ENCODE measurements at regions not wholly inside any gene's neighbourhood (a gene's known extent, or its start where the extent isn't known, plus 50 kb on each side); places are given as distances from the start of the nearest gene placed in this dataset.

DNA sequence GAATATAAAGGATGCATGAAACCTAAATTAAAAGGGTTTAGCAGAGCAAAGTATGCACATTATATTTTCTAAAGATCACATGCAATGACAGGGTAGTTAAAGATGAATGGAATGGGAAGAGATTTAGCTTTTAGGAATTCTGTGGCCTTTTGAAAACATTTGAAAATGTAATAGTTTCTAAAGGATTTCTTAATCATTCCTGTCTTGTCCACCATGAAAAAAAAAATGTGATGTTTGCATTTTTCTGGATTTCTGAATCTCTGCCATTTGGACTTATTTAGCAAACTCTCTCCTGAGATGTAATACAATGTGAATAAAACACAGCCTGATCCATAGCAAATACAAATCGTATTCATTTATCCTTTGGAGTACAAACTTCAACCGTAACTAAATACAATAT lies 126.6 kb upstream of the RAB11FIP2 start:
- no peak for DNase-seq

DNA sequence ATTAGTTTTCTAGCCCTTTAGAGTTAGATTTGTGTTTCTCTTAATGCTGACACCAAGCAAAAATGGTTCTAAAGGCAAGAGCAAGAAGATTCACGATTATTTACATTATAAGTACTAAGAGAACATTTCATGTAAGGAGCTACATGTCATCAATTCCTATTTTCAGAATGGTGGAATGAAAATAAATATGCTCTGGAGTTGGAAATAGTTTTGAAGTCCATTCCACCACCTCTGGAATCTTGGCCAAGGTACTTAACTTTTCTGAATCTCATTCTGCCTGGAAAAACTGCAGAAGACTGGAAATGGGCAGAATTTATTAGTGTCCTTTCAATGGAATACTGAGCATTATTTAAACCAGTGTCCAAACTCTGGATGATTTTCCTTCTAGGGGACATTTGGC lies 125.1 kb upstream of the RAB11FIP2 start:
- no peak for DNase-seq

GRCh38 chr10:118167056-118167700 lies 120.4 kb upstream of the RAB11FIP2 start:
- no peak for DNase-seq

DNA sequence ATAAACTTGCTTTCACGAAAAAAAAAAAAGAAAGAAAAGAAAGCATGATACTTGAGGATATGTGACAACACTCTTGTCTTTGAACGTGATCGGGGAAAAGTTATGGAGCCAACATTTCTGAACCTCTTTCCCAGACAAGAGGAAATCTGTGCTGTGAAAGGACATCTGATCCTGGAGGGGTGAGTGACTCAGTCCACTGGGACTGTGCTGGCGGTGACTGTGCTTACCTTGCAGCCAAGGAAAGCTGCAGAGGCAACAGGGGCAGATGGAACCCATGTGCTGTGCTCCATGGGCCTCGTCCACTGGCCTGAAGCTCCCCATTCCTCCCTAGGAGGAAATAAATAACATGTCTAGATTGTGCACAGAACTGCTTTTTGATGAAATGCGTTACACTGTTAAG lies 116.5 kb upstream of the RAB11FIP2 start:
- no peak for DNase-seq

- DNase-seq, result no peak
Measured at GRCh38 chr10:118161461-118162246, 114.9 kb upstream of the RAB11FIP2 start.

DNA sequence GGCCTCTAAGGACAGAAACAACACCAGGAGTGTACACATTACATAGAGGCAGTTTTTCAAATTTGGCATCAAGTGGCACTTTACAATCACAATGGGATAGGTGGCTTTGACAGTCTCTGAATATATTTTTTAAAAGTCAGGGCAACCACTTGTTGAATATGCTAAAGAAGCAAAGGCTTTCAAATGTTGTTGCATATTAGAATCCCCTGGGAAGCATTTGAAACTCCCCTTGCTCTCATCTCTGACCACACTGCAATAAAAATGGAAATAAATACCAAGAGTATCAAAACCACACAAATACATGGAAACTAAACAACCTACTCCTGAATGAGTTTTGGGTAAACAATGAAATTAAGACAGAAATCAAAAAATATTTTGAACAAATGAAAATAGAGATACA lies 106.5 kb upstream of the RAB11FIP2 start:
- DNase-seq, result no peak

- no peak for DNase-seq
Measured at GRCh38 chr10:118151461-118151860, 104.7 kb upstream of the RAB11FIP2 start.

DNA sequence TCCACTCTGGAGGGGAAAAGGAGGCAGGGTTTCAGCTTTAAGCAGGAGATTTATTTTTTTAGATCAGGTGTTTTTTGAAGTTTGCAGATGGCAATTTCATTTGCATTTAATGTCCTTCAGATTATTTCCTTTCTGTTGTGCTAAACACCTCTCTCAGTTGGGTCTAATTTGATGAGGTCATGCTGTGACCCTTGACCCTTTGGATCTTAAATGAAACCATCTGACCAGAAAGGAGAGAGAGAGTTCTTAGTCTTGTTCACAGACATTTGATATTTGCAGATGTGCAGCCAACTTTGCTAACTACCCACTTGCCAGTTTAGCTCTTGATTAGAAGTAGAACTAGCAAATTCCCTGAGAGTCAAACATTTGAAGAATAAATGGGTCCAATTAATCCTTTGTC lies 101.5 kb upstream of the RAB11FIP2 start:
- DNase-seq, result no peak

GRCh38 chr10:118145256-118145655 lies 98.5 kb upstream of the RAB11FIP2 start:
- DNase-seq, result no peak

- DNase-seq, result no peak
Measured at GRCh38 chr10:118141471-118141870, 94.7 kb upstream of the RAB11FIP2 start.

DNA sequence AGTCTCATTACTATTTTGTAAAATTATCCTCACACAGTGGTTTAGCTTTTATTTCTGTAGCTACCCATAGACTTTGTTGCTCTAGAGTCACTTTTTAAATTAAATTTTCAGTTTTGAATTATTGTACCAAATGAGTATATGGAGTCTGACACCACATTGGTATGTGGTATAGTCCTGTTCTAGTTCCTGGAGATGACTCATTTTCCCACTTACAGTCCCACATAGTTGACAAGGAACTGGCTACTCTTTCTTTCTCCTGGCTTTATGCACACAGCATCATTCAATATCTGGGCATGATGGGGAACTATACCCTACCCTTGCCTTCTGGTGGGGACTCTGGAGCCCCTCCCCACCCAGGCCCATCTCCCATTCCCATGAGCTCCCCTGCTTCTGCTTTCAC lies 92.6 kb upstream of the RAB11FIP2 start:
- DNase-seq, result no peak

GRCh38 chr10:118128675-118129074 lies 81.9 kb upstream of the RAB11FIP2 start:
- no peak for DNase-seq

DNA sequence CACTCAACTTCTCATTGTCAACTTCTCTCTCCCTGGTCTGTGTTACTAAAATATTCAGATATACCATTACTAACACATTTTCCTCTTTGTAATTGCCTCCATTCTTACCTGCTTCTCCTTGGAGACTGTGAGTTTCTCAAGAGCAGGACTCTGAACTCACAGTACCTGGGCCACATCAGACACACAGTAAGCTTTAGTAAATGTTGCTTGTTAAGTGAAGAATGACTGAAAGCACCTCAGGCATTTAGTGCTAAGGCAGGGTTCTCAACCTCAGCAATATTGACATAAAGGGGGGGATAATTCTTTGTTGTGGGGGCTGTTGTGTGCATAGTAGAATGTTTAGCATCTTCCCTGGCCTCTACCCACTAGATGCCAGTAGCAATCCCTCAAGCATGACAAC lies 72.0 kb upstream of the RAB11FIP2 start:
- no peak for DNase-seq

DNA sequence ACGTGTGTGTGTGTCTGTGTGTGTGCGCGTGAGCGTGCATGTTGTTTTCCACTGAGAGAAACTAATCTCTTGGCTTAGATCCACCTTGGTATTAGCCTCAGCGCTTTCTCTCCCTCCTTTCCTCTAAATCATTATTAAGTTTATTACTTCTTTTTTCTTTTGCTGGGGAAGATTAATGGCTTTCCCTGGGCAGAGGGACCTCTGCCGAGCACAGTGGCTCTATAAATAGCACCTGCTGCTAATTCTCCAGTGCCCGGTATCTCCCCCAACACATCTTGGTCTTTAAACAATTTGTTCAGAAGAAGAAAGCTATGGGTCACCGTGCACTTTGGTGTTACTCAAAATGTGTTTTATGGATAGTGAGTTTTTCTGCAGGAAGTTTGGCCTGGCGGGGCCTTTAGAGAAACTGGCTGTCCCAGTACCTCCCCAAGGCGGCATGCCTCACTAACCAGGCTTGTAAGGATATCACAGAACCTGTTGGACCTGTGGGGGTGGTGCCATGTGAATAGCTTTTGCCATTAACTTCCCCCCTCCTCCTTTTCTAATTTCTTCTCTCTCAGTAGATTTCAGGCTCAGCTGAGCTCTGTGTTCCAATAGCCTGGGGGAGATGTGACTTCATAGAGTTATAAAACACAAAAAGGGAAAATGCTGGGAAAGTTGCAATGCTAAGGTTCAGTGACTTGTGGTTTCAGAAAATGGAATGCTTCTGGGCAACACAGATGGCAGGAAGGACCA lies 70.1 kb upstream of the RAB11FIP2 start:
- DNase-seq, result no peak

DNA sequence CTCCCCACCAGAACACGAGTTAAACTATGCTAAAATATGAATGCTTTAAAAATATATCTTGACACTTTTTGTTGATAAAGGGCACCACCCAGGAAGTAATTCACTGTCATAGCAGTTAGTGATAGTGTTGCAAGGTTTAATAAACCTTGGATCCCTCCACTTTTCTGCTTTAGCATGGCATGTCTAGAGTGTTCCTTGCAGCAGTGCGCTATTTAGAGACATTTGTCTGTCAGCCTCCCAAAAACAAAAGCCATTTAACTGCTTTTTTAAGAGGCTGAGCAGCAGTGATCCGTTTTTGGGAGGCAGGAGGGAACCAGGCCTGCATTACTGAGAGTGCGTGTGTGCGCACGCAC lies 69.6 kb upstream of the RAB11FIP2 start:
- no peak for DNase-seq

- DNase-seq, result no peak
Measured at GRCh38 chr10:118115701-118116100, 69.0 kb upstream of the RAB11FIP2 start.

GRCh38 chr10:118114992-118115391 lies 68.3 kb upstream of the RAB11FIP2 start:
- no peak for DNase-seq

- no peak for DNase-seq
Measured at GRCh38 chr10:118112543-118113125, 65.9 kb upstream of the RAB11FIP2 start.

DNA sequence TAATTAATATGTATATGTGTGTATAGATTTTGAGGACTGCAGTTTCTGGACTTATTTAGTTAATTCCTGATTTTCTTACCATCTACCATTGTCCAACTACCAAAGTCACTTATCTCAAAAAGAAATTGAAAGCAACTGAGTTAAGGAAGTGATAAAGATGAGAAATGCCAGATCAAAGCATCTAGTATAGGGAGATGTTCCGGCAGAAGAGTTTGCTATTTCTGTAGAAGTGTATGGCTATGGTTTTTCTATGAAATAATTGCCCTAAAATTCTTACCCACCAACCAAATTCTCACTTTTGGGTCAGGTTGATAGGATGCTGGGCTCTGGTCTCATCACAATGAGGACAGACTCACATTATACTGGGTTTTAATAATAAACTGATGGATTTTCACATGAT lies 64.0 kb upstream of the RAB11FIP2 start:
- DNase-seq, result no peak

DNA sequence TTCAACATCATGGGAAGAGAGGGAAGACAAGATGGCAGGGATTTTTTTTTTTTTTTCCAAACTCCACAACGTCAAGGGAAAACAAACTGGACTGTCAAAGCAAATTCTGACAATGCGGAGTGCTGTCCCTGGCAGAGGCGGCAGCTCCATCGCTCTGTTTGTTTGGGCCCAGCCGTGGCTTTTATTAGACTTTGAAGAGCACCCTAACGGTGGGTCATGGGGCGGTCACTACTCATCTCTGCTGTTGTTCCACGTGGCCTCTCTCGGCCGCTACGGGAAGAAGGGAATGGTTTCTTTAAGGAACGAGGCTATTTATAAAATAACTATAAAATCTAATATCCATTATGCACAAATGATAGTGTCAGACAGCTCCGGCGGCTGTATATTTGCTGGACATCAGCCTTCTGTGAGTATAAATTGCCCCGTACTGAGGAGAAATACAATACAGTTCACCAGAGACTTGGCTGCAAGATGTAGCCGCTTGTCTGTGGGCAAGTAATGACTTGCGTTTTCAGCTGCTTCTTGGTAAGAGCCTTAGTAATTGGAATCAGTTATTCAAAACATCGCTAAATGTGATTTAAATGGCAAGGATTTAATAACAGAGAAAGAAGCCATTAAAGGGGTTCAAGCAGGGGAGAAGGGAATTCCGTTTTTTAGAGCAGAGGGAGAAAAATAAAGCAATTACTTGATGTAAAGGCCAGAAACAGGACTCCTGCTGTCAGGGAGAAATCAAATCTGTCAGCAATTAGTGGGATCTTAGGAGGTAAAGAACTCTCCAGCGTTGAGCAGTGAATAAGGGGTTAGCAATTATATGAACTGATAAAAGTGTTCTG lies 61.7 kb upstream of the RAB11FIP2 start:
- DNase-seq, result no peak

- no peak for DNase-seq
Measured at GRCh38 chr10:118107541-118107940, 60.8 kb upstream of the RAB11FIP2 start.

DNA sequence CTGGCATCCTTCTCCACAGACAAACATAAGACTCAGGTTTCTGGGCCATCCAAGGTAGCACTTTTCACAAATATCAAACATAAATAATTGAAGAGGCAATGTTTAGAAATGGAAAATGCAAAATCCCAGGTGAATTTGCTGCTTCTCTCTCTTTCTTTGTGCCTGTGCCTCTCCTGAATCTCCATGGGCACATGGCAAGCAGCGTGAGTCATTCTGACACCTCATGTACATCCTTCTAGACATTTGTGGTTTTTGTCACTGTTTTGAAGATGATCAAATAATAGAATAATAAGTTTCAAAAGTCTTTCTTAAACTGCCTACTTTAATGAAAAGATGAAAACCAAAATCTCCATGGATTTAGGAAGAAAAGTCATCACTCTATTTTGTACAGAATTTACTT lies 60.3 kb upstream of the RAB11FIP2 start:
- DNase-seq, result no peak

DNA sequence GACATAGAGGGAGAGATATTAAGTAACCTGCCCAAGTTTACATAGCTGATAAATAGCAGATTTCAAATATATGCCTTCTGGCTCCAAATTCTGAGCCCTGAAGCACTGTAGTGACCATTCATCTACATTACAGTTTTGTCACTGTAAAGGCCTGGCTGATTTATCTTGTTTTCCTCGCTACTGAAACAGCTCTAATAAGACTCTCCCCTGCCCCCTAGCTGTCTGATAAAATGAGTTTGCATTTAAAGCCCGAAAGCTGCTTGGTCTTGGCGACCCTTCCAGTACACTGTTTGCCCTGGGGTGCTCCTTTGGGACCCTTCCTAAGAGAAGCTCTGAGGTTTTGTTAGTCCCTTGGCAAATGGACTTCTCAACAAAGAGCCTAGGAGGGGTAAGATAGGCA lies 59.7 kb upstream of the RAB11FIP2 start:
- peak in 1 of 2 donors; percentile 7 for DNase-seq
